ENCODE measurements at regions not wholly inside any gene's neighbourhood (a gene's known extent, or its start where the extent isn't known, plus 50 kb on each side); places are given as distances from the start of the nearest gene placed in this dataset.

- no peaks in the 10 kb centered on the region for H3K4me1 Mint-ChIP-seq
- intact Hi-C loops (cut with micrococcal nuclease), result no loop called here
- DNase-seq, result no peak
- H3K36me3 Mint-ChIP-seq (ENCODE audit: low read depth), result no peaks in the 10 kb centered on the region
- no peak overlapping the region for H3K27ac Mint-ChIP-seq
- no peak overlapping the region for H3K4me3 Mint-ChIP-seq
- H3K27me3 Mint-ChIP-seq, result no peaks in the 10 kb centered on the region
- H3K9me3 Mint-ChIP-seq, result peaks cover 4% of the 10 kb centered on the region
These were observed 701.0 kb downstream of the SEMA5A start for GRCh38 chr5:8844847-8845246.

- intact Hi-C loops (cut with micrococcal nuclease), result no loop called here
- H3K27ac Mint-ChIP-seq, result no peak overlapping the region
- H3K9me3 Mint-ChIP-seq, result peaks cover 4% of the 10 kb centered on the region
- no peaks in the 10 kb centered on the region for H3K27me3 Mint-ChIP-seq
- no peaks in the 10 kb centered on the region for H3K36me3 Mint-ChIP-seq (ENCODE audit: low read depth)
- no peak overlapping the region for H3K4me3 Mint-ChIP-seq
- no peak for DNase-seq
- no peaks in the 10 kb centered on the region for H3K4me1 Mint-ChIP-seq
These were observed 700.6 kb downstream of the SEMA5A start for GRCh38 chr5:8845296-8845695.

- DNase-seq, result no peak
- intact Hi-C loops (cut with micrococcal nuclease), result no loop called here
- Mint-ChIP-seq H3K4me3 (no peak overlapping the region), H3K4me1 (no peaks in the 10 kb centered on the region), H3K9me3 (no peaks in the 10 kb centered on the region), H3K27me3 (no peaks in the 10 kb centered on the region), H3K27ac (no peak overlapping the region), H3K36me3 (ENCODE audit: low read depth) (no peaks in the 10 kb centered on the region)
These were observed 697.5 kb downstream of the SEMA5A start for GRCh38 chr5:8848366-8848765.

GRCh38 chr5:8848997-8849594, 696.8 kb downstream of the SEMA5A start:
- no peak for DNase-seq
- no peak overlapping the region for H3K27ac Mint-ChIP-seq
- H3K36me3 Mint-ChIP-seq (ENCODE audit: low read depth), result no peaks in the 10 kb centered on the region
- no peaks in the 10 kb centered on the region for H3K9me3 Mint-ChIP-seq
- no peaks in the 10 kb centered on the region for H3K4me1 Mint-ChIP-seq
- H3K4me3 Mint-ChIP-seq, result no peak overlapping the region
- intact Hi-C loops (cut with micrococcal nuclease), result no loop called here
- no peaks in the 10 kb centered on the region for H3K27me3 Mint-ChIP-seq

GRCh38 chr5:8851101-8851500, 694.8 kb downstream of the SEMA5A start:
- H3K4me1 Mint-ChIP-seq, result no peaks in the 10 kb centered on the region
- no peak overlapping the region for H3K4me3 Mint-ChIP-seq
- intact Hi-C loops (cut with micrococcal nuclease), result no loop called here
- no peaks in the 10 kb centered on the region for H3K9me3 Mint-ChIP-seq
- no peak for DNase-seq
- no peaks in the 10 kb centered on the region for H3K36me3 Mint-ChIP-seq (ENCODE audit: low read depth)
- H3K27me3 Mint-ChIP-seq, result no peaks in the 10 kb centered on the region
- H3K27ac Mint-ChIP-seq, result no peak overlapping the region

GRCh38 chr5:8857051-8857450, 688.8 kb downstream of the SEMA5A start:
- Mint-ChIP-seq H3K27me3 (no peaks in the 10 kb centered on the region), H3K27ac (no peak overlapping the region), H3K9me3 (peaks cover 4% of the 10 kb centered on the region), H3K4me1 (no peaks in the 10 kb centered on the region), H3K4me3 (no peak overlapping the region), H3K36me3 (ENCODE audit: low read depth) (no peaks in the 10 kb centered on the region)
- DNase-seq, result no peak
- intact Hi-C loops (cut with micrococcal nuclease), result no loop called here

GRCh38 chr5:8861764-8862163, 684.1 kb downstream of the SEMA5A start:
- DNase-seq, result no peak
- no peak overlapping the region for H3K27ac Mint-ChIP-seq
- H3K4me1 Mint-ChIP-seq, result no peaks in the 10 kb centered on the region
- H3K4me3 Mint-ChIP-seq, result no peak overlapping the region
- H3K9me3 Mint-ChIP-seq, result peaks cover 4% of the 10 kb centered on the region
- H3K27me3 Mint-ChIP-seq, result no peaks in the 10 kb centered on the region
- intact Hi-C loops (cut with micrococcal nuclease), result no loop called here
- H3K36me3 Mint-ChIP-seq (ENCODE audit: low read depth), result no peaks in the 10 kb centered on the region

- no peaks in the 10 kb centered on the region for H3K4me1 Mint-ChIP-seq
- H3K27ac Mint-ChIP-seq, result no peak overlapping the region
- no peaks in the 10 kb centered on the region for H3K36me3 Mint-ChIP-seq (ENCODE audit: low read depth)
- H3K9me3 Mint-ChIP-seq, result no peaks in the 10 kb centered on the region
- intact Hi-C loops (cut with micrococcal nuclease), result no loop called here
- no peaks in the 10 kb centered on the region for H3K27me3 Mint-ChIP-seq
- H3K4me3 Mint-ChIP-seq, result no peak overlapping the region
- DNase-seq, result no peak
These were observed 681.8 kb downstream of the SEMA5A start for GRCh38 chr5:8864053-8864452.

GRCh38 chr5:8865266-8865665, 680.6 kb downstream of the SEMA5A start:
- intact Hi-C loops (cut with micrococcal nuclease), result no loop called here
- H3K9me3 Mint-ChIP-seq, result no peaks in the 10 kb centered on the region
- no peak overlapping the region for H3K27ac Mint-ChIP-seq
- no peak overlapping the region for H3K4me3 Mint-ChIP-seq
- no peak for DNase-seq
- no peaks in the 10 kb centered on the region for H3K4me1 Mint-ChIP-seq
- no peaks in the 10 kb centered on the region for H3K36me3 Mint-ChIP-seq (ENCODE audit: low read depth)
- H3K27me3 Mint-ChIP-seq, result no peaks in the 10 kb centered on the region

- Mint-ChIP-seq H3K27me3 (no peaks in the 10 kb centered on the region), H3K4me1 (no peaks in the 10 kb centered on the region), H3K27ac (no peak overlapping the region), H3K9me3 (no peaks in the 10 kb centered on the region), H3K4me3 (no peak overlapping the region), H3K36me3 (ENCODE audit: low read depth) (no peaks in the 10 kb centered on the region)
- intact Hi-C loops (cut with micrococcal nuclease), result no loop called here
- no peak for DNase-seq
These were observed 680.0 kb downstream of the SEMA5A start for GRCh38 chr5:8865686-8866374.

- H3K27ac Mint-ChIP-seq, result no peak overlapping the region
- no peak overlapping the region for H3K4me3 Mint-ChIP-seq
- intact Hi-C loops (cut with micrococcal nuclease), result no loop called here
- no peak for DNase-seq
- H3K27me3 Mint-ChIP-seq, result no peaks in the 10 kb centered on the region
- no peaks in the 10 kb centered on the region for H3K36me3 Mint-ChIP-seq (ENCODE audit: low read depth)
- H3K9me3 Mint-ChIP-seq, result no peaks in the 10 kb centered on the region
- no peaks in the 10 kb centered on the region for H3K4me1 Mint-ChIP-seq
These were observed 677.6 kb downstream of the SEMA5A start for GRCh38 chr5:8868283-8868682.

GRCh38 chr5:8869932-8870331, 675.9 kb downstream of the SEMA5A start:
- Mint-ChIP-seq H3K36me3 (ENCODE audit: low read depth) (no peaks in the 10 kb centered on the region), H3K27ac (no peak overlapping the region), H3K9me3 (no peaks in the 10 kb centered on the region), H3K4me1 (no peaks in the 10 kb centered on the region), H3K27me3 (no peaks in the 10 kb centered on the region), H3K4me3 (no peak overlapping the region)
- no peak for DNase-seq
- intact Hi-C loops (cut with micrococcal nuclease), result no loop called here

GRCh38 chr5:8870349-8870958, 675.4 kb downstream of the SEMA5A start:
- Mint-ChIP-seq H3K36me3 (ENCODE audit: low read depth) (no peaks in the 10 kb centered on the region), H3K27ac (no peak overlapping the region), H3K4me3 (no peak overlapping the region), H3K27me3 (no peaks in the 10 kb centered on the region), H3K4me1 (no peaks in the 10 kb centered on the region), H3K9me3 (no peaks in the 10 kb centered on the region)
- DNase-seq, result no peak
- intact Hi-C loops (cut with micrococcal nuclease), result no loop called here

- no peak for DNase-seq
- no peaks in the 10 kb centered on the region for H3K36me3 Mint-ChIP-seq (ENCODE audit: low read depth)
- intact Hi-C loops (cut with micrococcal nuclease), result no loop called here
- no peaks in the 10 kb centered on the region for H3K27me3 Mint-ChIP-seq
- H3K9me3 Mint-ChIP-seq, result no peaks in the 10 kb centered on the region
- no peak overlapping the region for H3K27ac Mint-ChIP-seq
- H3K4me3 Mint-ChIP-seq, result no peak overlapping the region
- H3K4me1 Mint-ChIP-seq, result no peaks in the 10 kb centered on the region
These were observed 674.9 kb downstream of the SEMA5A start for GRCh38 chr5:8870959-8871355.

- no peak overlapping the region for H3K27ac Mint-ChIP-seq
- no peak for DNase-seq
- H3K27me3 Mint-ChIP-seq, result no peaks in the 10 kb centered on the region
- H3K4me1 Mint-ChIP-seq, result no peaks in the 10 kb centered on the region
- H3K36me3 Mint-ChIP-seq (ENCODE audit: low read depth), result no peaks in the 10 kb centered on the region
- no peak overlapping the region for H3K4me3 Mint-ChIP-seq
- no peaks in the 10 kb centered on the region for H3K9me3 Mint-ChIP-seq
- intact Hi-C loops (cut with micrococcal nuclease), result no loop called here
These were observed 674.4 kb downstream of the SEMA5A start for GRCh38 chr5:8871446-8871845.
